ENCODE measurements at regions not wholly inside any gene's neighbourhood (a gene's known extent, or its start where the extent isn't known, plus 50 kb on each side); places are given as distances from the start of the nearest gene placed in this dataset.

- TF ChIP-seq CTCF (IDR thresholded peaks at IDR 0.05) (no peak), POLR2A (IDR thresholded peaks at IDR 0.05) (no peak)
Measured at GRCh38 chr1:57868239-57868638, 444.4 kb upstream of the DAB1 start.

All from Peyer's patch (tissue), 4 donors.